ENCODE measurements at regions not wholly inside any gene's neighbourhood (a gene's known extent, or its start where the extent isn't known, plus 50 kb on each side); places are given as distances from the start of the nearest gene placed in this dataset.

- no peak for DNase-seq (ENCODE audit: low spot score in 2 of 2)
These were observed 96.1 kb upstream of the HABP2 start for GRCh38 chr10:113456741-113457140.

DNA sequence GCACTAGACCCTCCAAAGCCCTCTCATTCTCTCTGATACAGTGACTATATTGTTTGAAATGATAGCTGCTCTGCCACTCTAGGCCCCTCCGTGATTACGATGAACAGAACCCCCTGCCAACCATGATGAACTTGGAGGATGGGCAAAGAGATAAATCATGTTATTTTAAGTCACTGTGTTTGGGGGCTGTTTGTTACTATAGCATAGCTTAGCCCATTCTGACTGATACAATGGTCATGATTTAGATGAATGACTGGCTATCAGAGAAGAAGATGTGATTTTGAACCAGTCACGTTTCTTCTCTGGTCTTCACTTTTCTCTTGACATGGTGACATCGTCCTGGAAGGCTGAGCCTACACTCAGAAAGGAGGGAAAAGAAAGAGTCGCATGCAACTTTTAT, 95.4 kb upstream of the HABP2 start:
- Histone ChIP-seq H3K4me3 (no peak overlapping the region), H3K4me1 (peaks cover 0 to 7% (median 0%) of the 10 kb centered on the region in 4 donors), H3K27me3 (no peaks in the 10 kb centered on the region), H3K9me3 (no peaks in the 10 kb centered on the region), H3K36me3 (no peaks in the 10 kb centered on the region), H3K27ac (no peak overlapping the region)
- TF ChIP-seq CTCF (IDR thresholded peaks at IDR 0.05) (no peak), POLR2A (IDR thresholded peaks at IDR 0.05) (no peak), EP300 (IDR thresholded peaks at IDR 0.05) (no peak)
- WGBS, 2 donors, result 83 to 87% methylated on average over 5 of the region's 5 CpGs
- no peak for DNase-seq (ENCODE audit: low spot score in 2 of 2)

More at GRCh38 chr10:113456741-113457140, 96.1 kb upstream of the HABP2 start:
- TF ChIP-seq POLR2A (IDR thresholded peaks at IDR 0.05), result no peak
- TF ChIP-seq EP300 (IDR thresholded peaks at IDR 0.05), result no peak
- no peak for TF ChIP-seq CTCF (IDR thresholded peaks at IDR 0.05)
- WGBS, 2 donors, result 78 to 88% methylated on average over 6 of the region's 6 CpGs
- Histone ChIP-seq H3K27ac (no peak overlapping the region), H3K36me3 (no peaks in the 10 kb centered on the region), H3K27me3 (no peaks in the 10 kb centered on the region), H3K4me1 (peaks cover 0 to 7% (median 0%) of the 10 kb centered on the region in 4 donors), H3K9me3 (no peaks in the 10 kb centered on the region), H3K4me3 (no peak overlapping the region)

GRCh38 chr10:113458451-113458850, 94.4 kb upstream of the HABP2 start:
- no peak overlapping the region for H3K4me3 ChIP-seq
- no peak overlapping the region for H3K27ac ChIP-seq
- no peaks in the 10 kb centered on the region for H3K9me3 ChIP-seq
- peaks cover 0 to 7% (median 0%) of the 10 kb centered on the region in 4 donors for H3K4me1 ChIP-seq
- no peaks in the 10 kb centered on the region for H3K36me3 ChIP-seq
- WGBS, 2 donors, result 92 to 93% methylated on average over 10 of the region's 10 CpGs
- DNase-seq (ENCODE audit: low spot score in 2 of 2), result no peak
- no peaks in the 10 kb centered on the region for H3K27me3 ChIP-seq
- TF ChIP-seq EP300 (IDR thresholded peaks at IDR 0.05) (no peak), POLR2A (IDR thresholded peaks at IDR 0.05) (no peak), CTCF (IDR thresholded peaks at IDR 0.05) (no peak)

DNA sequence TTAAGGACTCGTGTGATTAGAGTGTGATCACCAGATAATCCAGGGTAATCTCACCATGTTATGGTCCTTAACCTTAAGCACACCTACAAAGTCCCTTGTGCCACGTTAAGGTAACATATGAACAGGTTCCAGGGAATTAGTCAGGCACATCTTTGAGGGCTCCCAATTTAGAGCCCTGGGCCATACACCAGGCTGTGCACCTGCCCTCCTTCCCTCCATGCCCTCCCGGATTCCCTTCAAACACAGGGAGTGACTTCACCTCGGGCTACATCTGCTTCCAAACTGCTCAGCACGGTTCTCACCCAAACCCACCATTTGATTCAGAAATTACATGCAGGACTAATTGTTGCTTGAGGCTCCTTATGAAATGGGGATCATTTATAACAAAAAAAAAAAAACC, 93.9 kb upstream of the HABP2 start:
- Histone ChIP-seq H3K27ac (no peak overlapping the region), H3K27me3 (no peaks in the 10 kb centered on the region), H3K4me1 (peaks cover 0 to 7% (median 0%) of the 10 kb centered on the region in 4 donors), H3K36me3 (no peaks in the 10 kb centered on the region), H3K9me3 (no peaks in the 10 kb centered on the region), H3K4me3 (no peak overlapping the region)
- no peak for TF ChIP-seq POLR2A (IDR thresholded peaks at IDR 0.05)
- TF ChIP-seq EP300 (IDR thresholded peaks at IDR 0.05), result no peak
- no peak for TF ChIP-seq CTCF (IDR thresholded peaks at IDR 0.05)
- WGBS, 2 donors, result 82% methylated on average over 5 of the region's 5 CpGs
- no peak for DNase-seq (ENCODE audit: low spot score in 2 of 2)

- H3K27me3 ChIP-seq, result no peaks in the 10 kb centered on the region
- no peak overlapping the region for H3K4me3 ChIP-seq
- H3K4me1 ChIP-seq, result peaks cover 0 to under 1% (median 0%) of the 10 kb centered on the region in 4 donors
- no peaks in the 10 kb centered on the region for H3K36me3 ChIP-seq
- no peak for DNase-seq (ENCODE audit: low spot score in 2 of 2)
- 75 to 80% methylated on average over 8 of the region's 8 CpGs for WGBS, 2 donors
- TF ChIP-seq EP300 (IDR thresholded peaks at IDR 0.05) (no peak), POLR2A (IDR thresholded peaks at IDR 0.05) (no peak), CTCF (IDR thresholded peaks at IDR 0.05) (no peak)
- no peaks in the 10 kb centered on the region for H3K9me3 ChIP-seq
- no peak overlapping the region for H3K27ac ChIP-seq
These were observed 93.1 kb upstream of the HABP2 start for GRCh38 chr10:113459626-113460280.

All from tibial nerve (tissue), 4 donors.